K562 (cell line): ENCODE measurements at regions not wholly inside any gene's neighbourhood (a gene's known extent, or its start where the extent isn't known, plus 50 kb on each side); places are given as distances from the start of the nearest gene placed in this dataset.

ENCODE experiments used
- CBX3 ChIP-seq, 2 experiments: IDR thresholded peaks; 1 replicate in 1 of 2; 2 replicates in 1 of 2; pipeline ENCODE4 v1.6.1; 2012; ENCODE audit warnings: inconsistent platforms in 2 of 2, low read length in 2 of 2, borderline replicate concordance in 1 of 2, control low read depth in 1 of 2
- EGR1 ChIP-seq: fragments of 450-650 bp; conservative IDR thresholded peaks from 2 replicates; pipeline ENCODE4 v1.6.1; 2017; ENCODE audit warnings: mild to moderate bottlenecking
- HCFC1 ChIP-seq: IDR thresholded peaks from 2 replicates; pipeline ENCODE4 v1.6.1; 2012; ENCODE audit warnings: low read depth, low read length, improper control_type of control experiment
- KLF16 ChIP-seq: IDR thresholded peaks from 2 replicates; pipeline ENCODE4 v1.6.1; 2016; ENCODE audit warnings: antibody characterized with exemption
- L3MBTL2 ChIP-seq: fragments of 450-650 bp; IDR thresholded peaks from 2 replicates; pipeline ENCODE4 v1.6.1; 2016; ENCODE audit warnings: mild to moderate bottlenecking, moderate library complexity
- MAX ChIP-seq: sonication (generic); formaldehyde crosslinking; IDR thresholded peaks from 2 replicates; pipeline ENCODE4 v1.9.0; 2022; ENCODE audit warnings: mild to moderate bottlenecking, missing genetic modification reagents
- RAD21 ChIP-seq, 2 experiments: fragments of 250-450 bp in 1 of 2; fragments of 450-650 bp in 1 of 2; sonication (Bioruptor Pico) in 1 of 2; formaldehyde crosslinking in 1 of 2; IDR thresholded peaks in 1 of 2; conservative IDR thresholded peaks in 1 of 2; 2 replicates each; pipeline versions ENCODE4 v1.4.0 to v1.8.0; 2020 to 2022; ENCODE audit warnings: mild to moderate bottlenecking in 2 of 2, moderate library complexity in 1 of 2
- SMC3 ChIP-seq: conservative IDR thresholded peaks from 2 replicates; pipeline ENCODE4 v1.6.1; 2011; ENCODE audit warnings: low read depth, low read length, improper control_type of control experiment; ENCODE audit not compliant: insufficient read depth
- YY1 ChIP-seq, 3 experiments: IDR thresholded peaks; 2 replicates each; pipeline ENCODE4 v1.6.1; 2011; ENCODE audit warnings: low read length in 2 of 3, mild to moderate bottlenecking in 2 of 3, moderate library complexity in 2 of 3, borderline replicate concordance in 1 of 3, control low read depth in 1 of 3, low read depth in 1 of 3; ENCODE audit not compliant: insufficient read depth in 3 of 3, insufficient replicate concordance in 2 of 3, control insufficient read depth in 1 of 3, insufficient read length in 1 of 3; ENCODE audit errors: extremely low read depth in 1 of 3
- TF ChIP-seq, protein P1 (sequence below): fragments of 450-650 bp; IDR thresholded peaks from 2 replicates; pipeline ENCODE4 v1.6.1; 2016; ENCODE audit warnings: mild to moderate bottlenecking, moderate library complexity

DNA sequence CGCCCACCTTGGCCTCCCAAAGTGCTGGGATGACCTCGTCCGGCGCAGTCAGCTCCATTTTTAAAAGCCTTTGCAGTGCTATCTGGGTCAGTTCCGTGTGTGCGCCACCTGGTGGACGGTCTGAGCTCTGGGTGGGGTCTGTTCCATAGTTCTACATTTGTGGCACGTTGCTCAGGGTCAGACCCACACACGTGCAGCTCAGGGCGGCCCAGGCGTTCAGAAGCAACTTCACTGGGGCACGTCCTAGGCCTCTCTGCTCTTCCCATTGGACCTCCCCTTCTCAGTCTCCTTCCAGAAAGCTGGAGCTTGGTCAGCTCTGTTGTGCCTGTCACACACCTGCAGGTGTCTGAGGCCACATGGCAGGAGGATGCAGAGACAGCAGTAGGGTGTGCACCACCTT lies 137.9 kb downstream of the DNAJB6 start (continued):
- TF ChIP-seq, protein P1, sequence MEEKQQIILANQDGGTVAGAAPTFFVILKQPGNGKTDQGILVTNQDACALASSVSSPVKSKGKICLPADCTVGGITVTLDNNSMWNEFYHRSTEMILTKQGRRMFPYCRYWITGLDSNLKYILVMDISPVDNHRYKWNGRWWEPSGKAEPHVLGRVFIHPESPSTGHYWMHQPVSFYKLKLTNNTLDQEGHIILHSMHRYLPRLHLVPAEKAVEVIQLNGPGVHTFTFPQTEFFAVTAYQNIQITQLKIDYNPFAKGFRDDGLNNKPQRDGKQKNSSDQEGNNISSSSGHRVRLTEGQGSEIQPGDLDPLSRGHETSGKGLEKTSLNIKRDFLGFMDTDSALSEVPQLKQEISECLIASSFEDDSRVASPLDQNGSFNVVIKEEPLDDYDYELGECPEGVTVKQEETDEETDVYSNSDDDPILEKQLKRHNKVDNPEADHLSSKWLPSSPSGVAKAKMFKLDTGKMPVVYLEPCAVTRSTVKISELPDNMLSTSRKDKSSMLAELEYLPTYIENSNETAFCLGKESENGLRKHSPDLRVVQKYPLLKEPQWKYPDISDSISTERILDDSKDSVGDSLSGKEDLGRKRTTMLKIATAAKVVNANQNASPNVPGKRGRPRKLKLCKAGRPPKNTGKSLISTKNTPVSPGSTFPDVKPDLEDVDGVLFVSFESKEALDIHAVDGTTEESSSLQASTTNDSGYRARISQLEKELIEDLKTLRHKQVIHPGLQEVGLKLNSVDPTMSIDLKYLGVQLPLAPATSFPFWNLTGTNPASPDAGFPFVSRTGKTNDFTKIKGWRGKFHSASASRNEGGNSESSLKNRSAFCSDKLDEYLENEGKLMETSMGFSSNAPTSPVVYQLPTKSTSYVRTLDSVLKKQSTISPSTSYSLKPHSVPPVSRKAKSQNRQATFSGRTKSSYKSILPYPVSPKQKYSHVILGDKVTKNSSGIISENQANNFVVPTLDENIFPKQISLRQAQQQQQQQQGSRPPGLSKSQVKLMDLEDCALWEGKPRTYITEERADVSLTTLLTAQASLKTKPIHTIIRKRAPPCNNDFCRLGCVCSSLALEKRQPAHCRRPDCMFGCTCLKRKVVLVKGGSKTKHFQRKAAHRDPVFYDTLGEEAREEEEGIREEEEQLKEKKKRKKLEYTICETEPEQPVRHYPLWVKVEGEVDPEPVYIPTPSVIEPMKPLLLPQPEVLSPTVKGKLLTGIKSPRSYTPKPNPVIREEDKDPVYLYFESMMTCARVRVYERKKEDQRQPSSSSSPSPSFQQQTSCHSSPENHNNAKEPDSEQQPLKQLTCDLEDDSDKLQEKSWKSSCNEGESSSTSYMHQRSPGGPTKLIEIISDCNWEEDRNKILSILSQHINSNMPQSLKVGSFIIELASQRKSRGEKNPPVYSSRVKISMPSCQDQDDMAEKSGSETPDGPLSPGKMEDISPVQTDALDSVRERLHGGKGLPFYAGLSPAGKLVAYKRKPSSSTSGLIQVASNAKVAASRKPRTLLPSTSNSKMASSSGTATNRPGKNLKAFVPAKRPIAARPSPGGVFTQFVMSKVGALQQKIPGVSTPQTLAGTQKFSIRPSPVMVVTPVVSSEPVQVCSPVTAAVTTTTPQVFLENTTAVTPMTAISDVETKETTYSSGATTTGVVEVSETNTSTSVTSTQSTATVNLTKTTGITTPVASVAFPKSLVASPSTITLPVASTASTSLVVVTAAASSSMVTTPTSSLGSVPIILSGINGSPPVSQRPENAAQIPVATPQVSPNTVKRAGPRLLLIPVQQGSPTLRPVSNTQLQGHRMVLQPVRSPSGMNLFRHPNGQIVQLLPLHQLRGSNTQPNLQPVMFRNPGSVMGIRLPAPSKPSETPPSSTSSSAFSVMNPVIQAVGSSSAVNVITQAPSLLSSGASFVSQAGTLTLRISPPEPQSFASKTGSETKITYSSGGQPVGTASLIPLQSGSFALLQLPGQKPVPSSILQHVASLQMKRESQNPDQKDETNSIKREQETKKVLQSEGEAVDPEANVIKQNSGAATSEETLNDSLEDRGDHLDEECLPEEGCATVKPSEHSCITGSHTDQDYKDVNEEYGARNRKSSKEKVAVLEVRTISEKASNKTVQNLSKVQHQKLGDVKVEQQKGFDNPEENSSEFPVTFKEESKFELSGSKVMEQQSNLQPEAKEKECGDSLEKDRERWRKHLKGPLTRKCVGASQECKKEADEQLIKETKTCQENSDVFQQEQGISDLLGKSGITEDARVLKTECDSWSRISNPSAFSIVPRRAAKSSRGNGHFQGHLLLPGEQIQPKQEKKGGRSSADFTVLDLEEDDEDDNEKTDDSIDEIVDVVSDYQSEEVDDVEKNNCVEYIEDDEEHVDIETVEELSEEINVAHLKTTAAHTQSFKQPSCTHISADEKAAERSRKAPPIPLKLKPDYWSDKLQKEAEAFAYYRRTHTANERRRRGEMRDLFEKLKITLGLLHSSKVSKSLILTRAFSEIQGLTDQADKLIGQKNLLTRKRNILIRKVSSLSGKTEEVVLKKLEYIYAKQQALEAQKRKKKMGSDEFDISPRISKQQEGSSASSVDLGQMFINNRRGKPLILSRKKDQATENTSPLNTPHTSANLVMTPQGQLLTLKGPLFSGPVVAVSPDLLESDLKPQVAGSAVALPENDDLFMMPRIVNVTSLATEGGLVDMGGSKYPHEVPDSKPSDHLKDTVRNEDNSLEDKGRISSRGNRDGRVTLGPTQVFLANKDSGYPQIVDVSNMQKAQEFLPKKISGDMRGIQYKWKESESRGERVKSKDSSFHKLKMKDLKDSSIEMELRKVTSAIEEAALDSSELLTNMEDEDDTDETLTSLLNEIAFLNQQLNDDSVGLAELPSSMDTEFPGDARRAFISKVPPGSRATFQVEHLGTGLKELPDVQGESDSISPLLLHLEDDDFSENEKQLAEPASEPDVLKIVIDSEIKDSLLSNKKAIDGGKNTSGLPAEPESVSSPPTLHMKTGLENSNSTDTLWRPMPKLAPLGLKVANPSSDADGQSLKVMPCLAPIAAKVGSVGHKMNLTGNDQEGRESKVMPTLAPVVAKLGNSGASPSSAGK = 0 out of 2 replicates have a peak, but pooled peaks have one; percentile 44
- 0 out of 2 replicates have a peak, but pooled peaks have one; percentile 6 for TF ChIP-seq EGR1
- TF ChIP-seq YY1 (IDR thresholded peaks at IDR 0.05; ENCODE audit: borderline replicate concordance in 1 of 3, control insufficient read depth in 1 of 3, extremely low read depth in 1 of 3, insufficient read depth in 3 of 3, insufficient read length in 1 of 3, insufficient replicate concordance in 2 of 3, low read depth in 1 of 3, low read length in 2 of 3) = peak in 1 of 3 experiments; percentile 33
- peak; percentile 74 for TF ChIP-seq MAX (CRISPR knock-in tag)
- no peak for TF ChIP-seq HCFC1
- peak in 1 of 2 experiments; percentile 36; a peak in 1 of 3 replicates for TF ChIP-seq CBX3 (IDR thresholded peaks at IDR 0.05; ENCODE audit: borderline replicate concordance in 1 of 2, low read length in 2 of 2)
- TF ChIP-seq KLF16 = 0 out of 2 replicates have a peak, but pooled peaks have one; percentile 7
- 0 out of 2 replicates have a peak, but pooled peaks have one; percentile 34 for TF ChIP-seq SMC3
- TF ChIP-seq RAD21 (CRISPR knock-in tag; conservative IDR thresholded peaks at IDR 0.05 in 1 of 2, IDR thresholded peaks at IDR 0.05 in 1 of 2) = peak; percentile 17 to 62; a peak in 2 of 4 replicates
- peak; percentile 45; the same call in 1 of the 2 replicates for TF ChIP-seq L3MBTL2
